22Rv1 (cell line): ENCODE measurements at regions not wholly inside any gene's neighbourhood (a gene's known extent, or its start where the extent isn't known, plus 50 kb on each side); places are given as distances from the start of the nearest gene placed in this dataset.

Experiments
- H3K27ac ChIP-seq: fragments of 450-650 bp; 2 replicates; pipeline ENCODE4 v1.5.1; 2017
- ZFX ChIP-seq: fragments of 450-650 bp; IDR thresholded peaks from 2 replicates; pipeline ENCODE4 v1.6.1; 2017; ENCODE audit warnings: antibody characterized with exemption, borderline replicate concordance
- TF ChIP-seq, protein P1 (sequence below): fragments of 450-650 bp; IDR thresholded peaks from 2 replicates; pipeline ENCODE4 v1.5.1; 2017; ENCODE audit warnings: mild to moderate bottlenecking

DNA sequence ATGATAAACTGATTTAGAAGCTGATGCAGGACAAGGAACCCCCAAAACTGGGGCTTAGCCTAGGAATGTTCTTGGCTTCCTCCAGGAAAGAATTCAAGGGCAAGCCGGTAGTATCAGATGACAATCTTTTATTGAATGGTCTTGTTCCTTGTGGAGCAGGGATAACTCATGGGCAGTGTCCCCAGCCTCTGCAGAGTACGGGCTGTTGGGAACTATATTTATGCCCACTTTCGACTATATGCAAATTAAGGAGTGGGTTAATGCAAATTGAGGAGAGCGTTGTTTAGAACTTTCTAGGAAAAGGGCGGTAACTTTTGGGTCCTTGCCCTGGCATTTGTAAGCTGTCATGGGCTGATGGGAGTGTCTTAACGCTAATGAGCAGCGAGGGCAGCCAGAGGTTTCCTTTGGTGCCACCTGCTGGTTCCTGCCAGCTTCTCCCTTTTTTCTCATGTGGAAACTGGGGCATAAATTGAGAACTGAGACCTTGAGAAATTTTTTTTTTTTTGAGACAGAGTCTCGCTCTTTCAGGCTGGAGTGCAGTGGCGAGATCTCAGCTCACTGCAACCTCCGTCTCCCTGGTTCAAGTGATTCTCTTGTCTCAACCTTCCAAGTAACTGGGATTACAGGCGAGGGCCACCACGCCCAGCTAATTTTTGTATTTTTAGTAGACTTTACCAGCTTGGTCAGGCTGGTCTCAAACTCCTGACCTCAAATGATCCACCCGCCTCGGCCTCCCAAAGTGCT, 79.4 kb upstream of the ABCC4 start:
- H3K27ac ChIP-seq: no peak overlapping the region
- no peak for TF ChIP-seq ZFX
- TF ChIP-seq, protein P1, sequence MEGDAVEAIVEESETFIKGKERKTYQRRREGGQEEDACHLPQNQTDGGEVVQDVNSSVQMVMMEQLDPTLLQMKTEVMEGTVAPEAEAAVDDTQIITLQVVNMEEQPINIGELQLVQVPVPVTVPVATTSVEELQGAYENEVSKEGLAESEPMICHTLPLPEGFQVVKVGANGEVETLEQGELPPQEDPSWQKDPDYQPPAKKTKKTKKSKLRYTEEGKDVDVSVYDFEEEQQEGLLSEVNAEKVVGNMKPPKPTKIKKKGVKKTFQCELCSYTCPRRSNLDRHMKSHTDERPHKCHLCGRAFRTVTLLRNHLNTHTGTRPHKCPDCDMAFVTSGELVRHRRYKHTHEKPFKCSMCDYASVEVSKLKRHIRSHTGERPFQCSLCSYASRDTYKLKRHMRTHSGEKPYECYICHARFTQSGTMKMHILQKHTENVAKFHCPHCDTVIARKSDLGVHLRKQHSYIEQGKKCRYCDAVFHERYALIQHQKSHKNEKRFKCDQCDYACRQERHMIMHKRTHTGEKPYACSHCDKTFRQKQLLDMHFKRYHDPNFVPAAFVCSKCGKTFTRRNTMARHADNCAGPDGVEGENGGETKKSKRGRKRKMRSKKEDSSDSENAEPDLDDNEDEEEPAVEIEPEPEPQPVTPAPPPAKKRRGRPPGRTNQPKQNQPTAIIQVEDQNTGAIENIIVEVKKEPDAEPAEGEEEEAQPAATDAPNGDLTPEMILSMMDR: peak; percentile 92

DNA sequence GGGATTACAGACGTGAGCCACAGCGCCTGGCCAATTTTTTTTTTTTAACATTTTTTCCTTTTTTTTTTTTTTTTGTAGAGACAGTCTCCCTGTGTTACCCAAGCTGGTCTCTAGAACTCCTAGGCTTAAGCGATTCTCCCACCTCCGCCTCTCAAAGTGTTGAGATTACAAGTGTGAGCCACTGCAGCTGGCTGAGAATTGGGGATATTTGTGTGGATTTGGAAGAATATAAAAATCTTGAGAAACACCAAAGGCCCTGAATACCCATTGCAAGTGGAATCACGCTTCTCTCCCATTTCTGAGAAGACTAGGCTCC, 79.9 kb upstream of the ABCC4 start:
- no peak overlapping the region for H3K27ac ChIP-seq

GRCh38 chr13:95382411-95382810, 81.2 kb upstream of the ABCC4 start:
- H3K27ac ChIP-seq: no peak overlapping the region
- TF ChIP-seq, protein P1: no peak
- TF ChIP-seq ZFX: no peak

More for the DNA sequence above, 79.9 kb upstream of the ABCC4 start:
- TF ChIP-seq ZFX: no peak
- TF ChIP-seq, protein P1: no peak

DNA sequence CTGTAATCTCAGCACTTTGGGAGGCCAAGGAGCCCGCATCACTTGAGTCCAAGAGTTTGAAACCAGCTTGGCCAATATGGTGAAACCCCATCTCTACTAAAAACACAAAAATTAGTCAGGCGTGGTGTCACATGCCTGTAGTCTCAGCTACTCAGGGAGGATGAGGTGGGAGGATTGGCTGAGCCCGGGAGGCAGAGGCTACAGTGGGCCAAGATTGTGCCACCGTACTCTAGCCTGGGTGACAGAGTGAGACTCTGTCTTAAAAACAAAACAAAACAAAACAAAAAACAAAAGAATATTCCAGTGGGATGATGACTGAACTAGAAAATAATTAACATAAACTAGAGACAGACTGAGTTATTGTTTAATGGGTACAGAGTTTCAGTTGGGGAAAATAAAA, 81.7 kb upstream of the ABCC4 start:
- no peak overlapping the region for H3K27ac ChIP-seq
- TF ChIP-seq, protein P1: no peak
- no peak for TF ChIP-seq ZFX

- TF ChIP-seq ZFX: no peak
- TF ChIP-seq, protein P1: no peak
- no peak overlapping the region for H3K27ac ChIP-seq
These were observed 84.1 kb upstream of the ABCC4 start for GRCh38 chr13:95385373-95385772.

- TF ChIP-seq ZFX: no peak
- TF ChIP-seq, protein P1: no peak
- H3K27ac ChIP-seq: no peak overlapping the region
These were observed 84.5 kb upstream of the ABCC4 start for GRCh38 chr13:95385798-95386197.

DNA sequence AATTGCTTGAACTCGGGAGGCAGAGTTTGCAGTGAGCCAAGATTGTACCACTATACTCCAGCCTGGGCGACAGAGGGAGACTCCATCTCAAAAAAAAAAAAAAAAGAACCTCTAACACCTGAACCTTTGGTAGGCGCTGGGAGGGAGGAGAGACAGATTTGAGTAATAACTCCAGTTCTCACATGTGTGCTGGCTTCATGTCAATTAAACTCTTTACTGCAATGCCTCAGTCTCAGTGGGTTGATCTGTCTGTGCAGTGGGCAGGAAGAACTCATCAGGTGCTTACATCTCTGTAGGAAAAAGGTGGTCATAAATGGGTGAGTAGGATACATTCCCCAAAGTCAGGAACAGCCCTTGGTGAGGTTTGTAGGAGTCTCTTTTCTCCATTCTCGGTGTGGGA, 85.1 kb upstream of the ABCC4 start:
- no peak overlapping the region for H3K27ac ChIP-seq

More for the DNA sequence above, 85.1 kb upstream of the ABCC4 start:
- no peak for TF ChIP-seq ZFX
- TF ChIP-seq, protein P1: no peak
